ENCODE measurements at regions not wholly inside any gene's neighbourhood (a gene's known extent, or its start where the extent isn't known, plus 50 kb on each side); places are given as distances from the start of the nearest gene placed in this dataset.

- no peak for DNase-seq (ENCODE audit: low spot score)
Observed at GRCh38 chr13:112000888-112001287, 66.1 kb upstream of the SOX1 start.

- DNase-seq (ENCODE audit: low spot score) = no peak
Observed at GRCh38 chr13:112001571-112001970, 65.4 kb upstream of the SOX1 start.

- no peak for DNase-seq (ENCODE audit: low spot score)
Observed at GRCh38 chr13:112003396-112003795, 63.6 kb upstream of the SOX1 start.

GRCh38 chr13:112003941-112004340 lies 63.0 kb upstream of the SOX1 start:
- DNase-seq (ENCODE audit: low spot score) = no peak

- DNase-seq (ENCODE audit: low spot score) = no peak
Observed at GRCh38 chr13:112005925-112006324, 61.0 kb upstream of the SOX1 start.

- no peak for DNase-seq (ENCODE audit: low spot score)
Observed at GRCh38 chr13:112007191-112007590, 59.8 kb upstream of the SOX1 start.

GRCh38 chr13:112010714-112011113 lies 56.2 kb upstream of the SOX1 start:
- no peak for DNase-seq (ENCODE audit: low spot score)

GRCh38 chr13:112012016-112012704 lies 54.8 kb upstream of the SOX1 start:
- DNase-seq (ENCODE audit: low spot score) = no peak

DNA sequence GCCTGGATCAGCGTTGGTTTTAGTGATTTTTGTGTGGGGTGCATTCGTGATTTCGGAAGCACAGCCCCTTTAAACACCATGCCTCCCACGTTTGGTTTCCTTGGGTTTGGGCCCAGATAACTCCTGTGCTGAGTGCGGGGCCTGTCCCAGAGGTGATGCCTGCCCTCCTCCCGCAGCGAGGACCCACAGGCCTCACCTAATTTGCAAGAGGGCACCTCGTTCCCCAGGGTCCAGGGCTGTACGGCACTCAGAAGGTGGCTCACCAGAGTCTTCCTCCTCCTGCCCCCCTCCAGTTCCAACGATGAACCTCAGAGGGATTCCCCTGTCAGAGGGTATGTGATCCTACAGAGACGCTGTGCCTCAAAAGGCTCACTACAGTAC lies 54.3 kb upstream of the SOX1 start:
- DNase-seq (ENCODE audit: low spot score) = no peak

- DNase-seq (ENCODE audit: low spot score) = no peak
Observed at GRCh38 chr13:112013665-112014064, 53.3 kb upstream of the SOX1 start.

GRCh38 chr13:112014857-112015256 lies 52.1 kb upstream of the SOX1 start:
- DNase-seq (ENCODE audit: low spot score) = no peak

Measured in left forelimb (tissue), 1 donor.